Small intestine (tissue), 7 donors: ENCODE measurements at regions not wholly inside any gene's neighbourhood (a gene's known extent, or its start where the extent isn't known, plus 50 kb on each side); places are given as distances from the start of the nearest gene placed in this dataset.
A peak's percentile ranks its signal among the peaks of the same experiment; 100 is the strongest.

Source experiments
- DNase-seq, 2 donors: peaks; one replicate each; pipeline versions ENCODE4 v3.0.0 to v3.0.0-alpha.2; 2013
- FAIRE-seq: peaks from 2 replicates; lab custom pipeline; 2012; peaks lifted over from hg19 to GRCh38; lab: Jason Lieb, UNC
- H3K27ac ChIP-seq, 3 donors: one replicate each; pipeline ENCODE4 v1.5.1; 2013; ENCODE audit warnings: low read length in 2 of 3, mild to moderate bottlenecking in 2 of 3, control low read depth in 1 of 3, inconsistent platforms in 1 of 3, low read depth in 1 of 3, moderate library complexity in 1 of 3
- H3K27me3 ChIP-seq, 3 donors: one replicate each; pipeline ENCODE4 v1.6.1; 2013; ENCODE audit warnings: low read length in 3 of 3, inconsistent platforms in 1 of 3; ENCODE audit not compliant: control insufficient read depth in 3 of 3, insufficient read depth in 3 of 3
- H3K36me3 ChIP-seq, 3 donors: one replicate each; pipeline ENCODE4 v1.6.1; 2013; ENCODE audit warnings: low read length in 3 of 3, inconsistent platforms in 1 of 3, low read depth in 1 of 3, mild to moderate bottlenecking in 1 of 3, moderate library complexity in 1 of 3; ENCODE audit not compliant: control insufficient read depth in 3 of 3, insufficient read depth in 2 of 3
- H3K4me1 ChIP-seq, 3 donors: one replicate each; pipeline ENCODE4 v1.6.1; 2013; ENCODE audit warnings: low read length in 2 of 3, inconsistent platforms in 1 of 3, low read depth in 1 of 3, mild to moderate bottlenecking in 1 of 3, moderate library complexity in 1 of 3; ENCODE audit not compliant: control insufficient read depth in 3 of 3, insufficient read depth in 2 of 3
- H3K4me3 ChIP-seq, 3 donors: one replicate each; pipeline ENCODE4 v1.5.1; 2013; ENCODE audit warnings: low read length in 3 of 3, control low read depth in 1 of 3, inconsistent platforms in 1 of 3, low read depth in 1 of 3, mild to moderate bottlenecking in 1 of 3, moderate library complexity in 1 of 3
- H3K9me3 ChIP-seq, 2 donors: one replicate each; pipeline ENCODE4 v1.6.1; 2013; ENCODE audit warnings: low read depth in 1 of 2, low read length in 1 of 2; ENCODE audit not compliant: control insufficient read depth in 2 of 2, insufficient read depth in 1 of 2
- WGBS, 3 donors: extraction: QIAGEN DNeasy Blood & Tissue Kit; methylation state at CpG; one replicate each; pipeline ENCODE4 v1.1.7; 2013; 5-methylcytosine and 5-hydroxymethylcytosine counted together
- donor health status: healthy with polysubstance abuse.
- donor health status: control.
- donor health status: control.
- donor health status: Bipolar disorder and iron deficiency.
- donor health status: healthy.

- Histone ChIP-seq H3K9me3 (no peaks in the 10 kb centered on the region), H3K4me1 (peaks cover 0 to 11% (median 0%) of the 10 kb centered on the region in 3 donors), H3K4me3 (no peak overlapping the region), H3K27me3 (peaks cover 0 to 17% (median 0%) of the 10 kb centered on the region in 3 donors), H3K27ac (no peak overlapping the region), H3K36me3 (no peaks in the 10 kb centered on the region)
- no peak for FAIRE-seq
- DNase-seq = peak in 1 of 2 donors; percentile 6
- 34 to 67% (median 59%) methylated on average over 9 of the region's 9 CpGs for whole genome bisulfite sequencing, 3 donors
Measured at GRCh38 chr11:45021692-45022141, 71.0 kb upstream of the TP53I11 start.

DNA sequence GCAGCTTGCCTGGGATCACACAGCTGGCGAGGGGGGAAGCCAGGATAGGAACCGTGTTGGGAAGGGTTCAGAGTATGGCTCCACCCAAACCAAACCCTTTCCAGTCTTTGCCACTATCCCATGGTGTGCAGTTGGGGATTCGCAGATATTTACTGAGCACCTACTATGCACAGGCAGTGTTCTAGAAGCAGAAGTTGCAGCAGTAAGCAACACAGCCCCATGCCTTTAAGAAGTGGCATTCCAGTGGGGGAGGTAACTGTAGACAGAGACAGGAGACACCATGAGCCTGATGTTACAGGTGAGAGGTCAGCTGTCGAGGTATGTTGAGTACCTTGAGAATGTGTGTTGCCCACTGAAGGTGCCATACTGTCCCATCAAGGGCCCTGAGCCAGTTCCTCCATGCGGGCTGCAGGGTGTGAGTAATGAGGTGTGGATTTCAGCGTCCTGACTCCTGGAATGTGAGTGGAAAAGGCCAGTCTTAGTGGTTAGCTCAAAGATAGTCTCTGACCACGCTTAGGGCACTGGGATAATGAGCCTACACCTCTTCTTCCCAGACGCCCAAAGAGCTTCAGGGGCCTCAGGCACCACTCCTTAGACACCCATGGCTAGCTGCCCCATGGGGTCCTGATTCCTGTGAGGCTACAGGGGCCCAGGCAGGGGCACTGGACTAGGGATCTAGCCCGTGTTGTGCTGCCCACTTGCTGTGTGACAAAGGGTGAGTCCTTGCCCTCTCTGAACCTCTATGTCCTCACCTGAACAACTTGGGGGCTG is 71.8 kb upstream of the TP53I11 start:
- DNase-seq (no peak), FAIRE-seq (no peak)
- H3K4me3 ChIP-seq = no peak overlapping the region
- H3K27me3 ChIP-seq = peaks cover 0 to 17% (median 0%) of the 10 kb centered on the region in 3 donors
- no peak overlapping the region for H3K27ac ChIP-seq
- H3K9me3 ChIP-seq = no peaks in the 10 kb centered on the region
- H3K36me3 ChIP-seq = no peaks in the 10 kb centered on the region
- 74 to 79% (median 75%) methylated on average over 9 of the region's 9 CpGs for WGBS, 3 donors
- H3K4me1 ChIP-seq = peaks cover 0 to 11% (median 0%) of the 10 kb centered on the region in 3 donors

DNA sequence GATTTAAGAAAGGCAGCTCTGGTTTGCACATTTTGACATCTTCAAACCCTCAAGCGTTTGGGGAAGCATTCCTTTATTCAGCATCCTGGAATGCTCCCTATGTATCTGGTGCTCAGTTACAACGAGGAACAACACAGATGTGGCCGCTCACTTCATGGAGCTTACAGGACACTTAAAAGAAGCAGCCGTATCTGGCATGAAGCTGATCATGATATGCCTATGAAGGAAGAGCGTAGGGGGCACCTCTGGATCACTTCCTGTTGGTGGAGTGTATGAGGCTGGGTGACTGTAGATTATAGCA is 72.3 kb upstream of the TP53I11 start:
- no peak overlapping the region for H3K4me3 ChIP-seq
- no peaks in the 10 kb centered on the region for H3K36me3 ChIP-seq
- no peak overlapping the region for H3K27ac ChIP-seq
- H3K4me1 ChIP-seq = peaks cover 0 to 11% (median 0%) of the 10 kb centered on the region in 3 donors
- H3K9me3 ChIP-seq = no peaks in the 10 kb centered on the region
- peaks cover 0 to 17% (median 0%) of the 10 kb centered on the region in 3 donors for H3K27me3 ChIP-seq
- no peak for FAIRE-seq
- DNase-seq = no peak
- 74 to 85% (median 79%) methylated on average over 5 of the region's 5 CpGs for WGBS, 3 donors

- Histone ChIP-seq H3K27me3 (peaks cover 0 to 13% (median 0%) of the 10 kb centered on the region in 3 donors), H3K36me3 (no peaks in the 10 kb centered on the region), H3K27ac (no peak overlapping the region), H3K4me3 (no peak overlapping the region), H3K9me3 (no peaks in the 10 kb centered on the region), H3K4me1 (peaks cover 0 to 11% (median 0%) of the 10 kb centered on the region in 3 donors)
- DNase-seq (no peak), FAIRE-seq (no peak)
- WGBS, 3 donors = 66 to 75% (median 66%) methylated on average over 4 of the region's 4 CpGs
Measured at GRCh38 chr11:45024316-45024715, 73.6 kb upstream of the TP53I11 start.

GRCh38 chr11:45024846-45025588 is 74.3 kb upstream of the TP53I11 start:
- Histone ChIP-seq H3K4me3 (no peak overlapping the region), H3K4me1 (peaks cover 0 to 11% (median 0%) of the 10 kb centered on the region in 3 donors), H3K27me3 (peaks cover 0 to 10% (median 0%) of the 10 kb centered on the region in 3 donors), H3K36me3 (no peaks in the 10 kb centered on the region), H3K9me3 (no peaks in the 10 kb centered on the region), H3K27ac (no peak overlapping the region)
- FAIRE-seq (no peak), DNase-seq (no peak)
- 89 to 94% (median 92%) methylated on average over 4 of the region's 4 CpGs for WGBS, 3 donors

- H3K4me1 ChIP-seq = peaks cover 0 to 11% (median 0%) of the 10 kb centered on the region in 3 donors
- H3K27ac ChIP-seq = peak overlapping the region in 2 of 3 donors; percentile 19 to 59
- no peaks in the 10 kb centered on the region for H3K9me3 ChIP-seq
- H3K27me3 ChIP-seq = peaks cover 0 to 7% (median 0%) of the 10 kb centered on the region in 3 donors
- no peak overlapping the region for H3K4me3 ChIP-seq
- WGBS, 3 donors = 56 to 72% (median 68%) methylated on average over 12 of the region's 12 CpGs
- DNase-seq (peak in 1 of 2 donors; percentile 44), FAIRE-seq (no peak)
- H3K36me3 ChIP-seq = no peaks in the 10 kb centered on the region
Measured at GRCh38 chr11:45025716-45026492, 75.2 kb upstream of the TP53I11 start.

DNA sequence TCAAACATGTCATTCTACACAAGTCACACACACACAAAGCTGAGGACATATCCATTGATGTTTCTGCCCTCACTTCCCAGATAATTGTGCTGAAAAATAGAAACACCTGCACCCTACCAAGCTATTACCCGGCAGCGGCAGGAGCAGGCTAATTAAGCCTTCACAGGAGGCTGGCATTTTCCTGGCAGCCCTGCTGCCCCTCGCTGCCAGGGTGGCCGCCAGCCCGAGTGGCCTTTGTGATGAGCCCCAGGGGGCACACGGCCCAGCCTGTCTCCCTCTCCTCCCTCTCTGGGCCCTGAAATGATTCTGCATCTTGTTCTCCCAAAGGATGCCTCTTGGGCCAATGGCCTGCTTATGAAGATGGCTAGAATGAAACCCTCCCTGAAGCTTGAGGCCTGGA is 76.2 kb upstream of the TP53I11 start:
- no peak overlapping the region for H3K4me3 ChIP-seq
- H3K4me1 ChIP-seq = peaks cover 0 to 8% (median 0%) of the 10 kb centered on the region in 3 donors
- H3K27ac ChIP-seq = peak overlapping the region in 2 of 3 donors; percentile 19 to 57
- H3K27me3 ChIP-seq = peaks cover 0 to under 1% (median 0%) of the 10 kb centered on the region in 3 donors
- DNase-seq = no peak
- H3K9me3 ChIP-seq = no peaks in the 10 kb centered on the region
- no peak for FAIRE-seq
- 74 to 76% (median 75%) methylated on average over 6 of the region's 6 CpGs for WGBS, 3 donors
- no peaks in the 10 kb centered on the region for H3K36me3 ChIP-seq

DNA sequence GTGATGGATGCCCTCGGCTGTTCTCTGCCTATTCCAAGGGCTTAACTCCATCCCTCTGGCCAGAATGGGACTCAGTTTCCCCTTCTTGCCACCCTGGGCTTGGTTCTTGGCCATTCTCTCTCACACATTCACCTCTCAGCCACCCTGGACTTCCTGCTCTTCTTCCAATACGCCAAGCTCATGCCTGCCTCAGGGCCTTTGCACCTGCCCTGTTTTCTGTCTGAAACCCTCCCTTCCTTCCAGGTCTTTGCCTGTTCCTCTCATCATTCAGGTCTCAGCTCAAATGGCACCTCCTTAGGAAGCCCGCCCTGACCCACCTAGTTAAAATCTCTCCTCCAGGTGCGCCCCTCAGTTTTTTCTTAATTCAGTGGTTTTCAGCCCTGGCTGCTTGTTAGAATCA is 76.6 kb upstream of the TP53I11 start:
- Histone ChIP-seq H3K36me3 (no peaks in the 10 kb centered on the region), H3K4me1 (peaks cover 0 to 4% (median 0%) of the 10 kb centered on the region in 3 donors), H3K27me3 (peaks cover 0 to 3% (median 0%) of the 10 kb centered on the region in 3 donors), H3K9me3 (no peaks in the 10 kb centered on the region), H3K4me3 (no peak overlapping the region), H3K27ac (no peak overlapping the region)
- no peak for FAIRE-seq
- 85 to 93% (median 90%) methylated on average over 4 of the region's 4 CpGs for WGBS, 3 donors
- no peak for DNase-seq
